ENCODE measurements at regions not wholly inside any gene's neighbourhood (a gene's known extent, or its start where the extent isn't known, plus 50 kb on each side); places are given as distances from the start of the nearest gene placed in this dataset.

DNA sequence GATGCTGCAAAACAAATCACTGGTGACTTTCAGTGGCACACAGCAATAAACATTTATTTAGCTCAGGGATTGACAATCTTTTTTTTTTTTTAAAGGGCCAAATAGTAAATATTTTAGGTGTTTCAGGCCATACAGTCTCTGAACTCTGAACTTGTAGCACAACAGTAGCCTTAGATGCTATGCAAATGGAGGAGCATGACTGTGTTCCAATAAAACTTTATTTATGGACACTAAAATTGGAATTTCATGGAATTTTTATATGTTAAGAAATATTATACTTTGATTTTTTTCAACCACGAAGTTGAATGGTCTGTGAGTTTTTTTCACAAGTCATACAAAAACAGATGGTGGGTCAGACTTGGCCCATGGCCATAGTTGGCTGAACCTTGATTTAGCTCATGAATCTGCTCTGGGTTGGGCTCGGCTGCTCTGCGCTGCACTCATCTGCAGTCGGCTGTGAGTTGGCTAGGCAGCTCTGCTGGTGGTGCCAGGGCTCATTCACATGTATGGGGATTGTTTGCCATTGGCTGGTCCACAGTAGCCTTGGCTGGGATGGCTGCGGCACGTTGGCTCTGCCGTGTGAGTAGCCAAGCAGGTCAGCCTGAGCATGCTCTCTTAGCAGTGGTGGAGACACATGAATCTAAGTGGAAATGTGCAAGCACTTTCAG, 231.7 kb upstream of the PGRMC2 start (continued):
- TF ChIP-seq RCOR1 (IDR thresholded peaks at IDR 0.05; ENCODE audit: insufficient replicate concordance, low read length), result no peak

DNA sequence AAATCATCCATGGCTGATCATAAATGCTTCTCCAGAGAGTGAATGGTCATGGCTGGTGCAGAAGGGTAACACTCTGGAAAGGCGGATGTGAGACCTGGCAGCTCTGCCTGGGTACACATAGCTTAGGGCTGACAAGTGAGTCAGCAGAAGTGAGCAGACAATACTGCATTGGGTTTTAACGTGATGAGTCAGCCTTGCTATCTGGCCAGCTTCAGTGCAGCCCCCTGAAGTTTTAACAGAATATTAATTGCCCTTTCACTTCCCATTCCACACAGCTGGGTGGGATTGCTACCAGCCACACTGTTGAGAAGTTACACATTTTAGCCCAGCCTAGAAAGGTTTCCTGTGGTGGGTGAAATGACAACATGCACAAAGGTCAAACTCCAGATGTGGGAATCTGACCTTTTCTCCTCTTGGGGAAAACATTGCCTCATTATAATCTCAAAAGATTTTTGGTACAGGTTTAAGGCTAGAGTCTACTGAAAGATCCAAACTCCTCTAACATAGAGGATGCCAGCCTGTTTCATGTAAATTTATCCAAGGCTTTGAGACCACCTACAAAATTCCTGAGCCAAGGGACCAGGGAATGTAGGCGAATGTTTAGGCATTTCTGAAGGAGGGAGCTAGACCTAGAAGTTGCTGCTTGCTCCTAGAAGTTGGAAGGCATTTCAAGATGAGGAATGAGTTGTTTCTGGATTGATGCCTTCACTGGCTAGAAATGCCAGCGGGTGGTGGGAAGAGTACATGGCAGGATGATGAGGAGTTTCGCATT, 230.3 kb upstream of the PGRMC2 start:
- peak overlapping the region; percentile 94 for H3K27ac ChIP-seq (ENCODE audit: insufficient read depth, low read length)
- H3K9me3 ChIP-seq (ENCODE audit: control insufficient read depth, insufficient read depth, low read length), result no peaks in the 10 kb centered on the region
- H3K36me3 ChIP-seq (ENCODE audit: control insufficient read depth, insufficient read depth, low read length), result no peaks in the 10 kb centered on the region
- peak overlapping the region; percentile 92 for H2AK5ac ChIP-seq (ENCODE audit: low read depth, low read length)
- POLR2A ChIA-PET (ENCODE audit: unreplicated experiment), result no interaction called here
- dilution Hi-C loops (cut with HindIII; ENCODE audit: low sequenced_read_pairs, unreplicated experiment), result no loop called here
- intact Hi-C loops (cut with micrococcal nuclease), result loop anchor here (2.0 to 5.0 kb wide), 3 partner anchors 35 to 54 kb away; no protein-coding TSS in a partner anchor
- WGBS, 2 experiments (ENCODE audit: extremely low coverage in 2 of 2, insufficient read length in 1 of 2), result 10% methylated on average over 2 of the region's 5 CpGs; no CpG with 5 or more reads in 1 of the 2 experiments
- H2AK9ac ChIP-seq (replicated peaks; ENCODE audit: low read depth, low read length, poor library complexity), result peak overlapping the region; percentile 29
- peak overlapping the region; percentile 57 for H2AFZ ChIP-seq (replicated peaks; ENCODE audit: low read length, poor library complexity)
- H3K4me3 ChIP-seq (ENCODE audit: insufficient read depth, low read depth, low read length), result no peak overlapping the region
- H2BK5ac ChIP-seq (ENCODE audit: low read depth, low read length, poor library complexity, severe bottlenecking), result peak overlapping the region; percentile 96
- in situ Hi-C loops (cut with MboI; ENCODE audit: low sequenced_read_pairs), result no loop called here
- peak overlapping the region; percentile 87 for H4K5ac ChIP-seq (ENCODE audit: low read depth, low read length)
- peak overlapping the region; percentile 43 for H3K9ac ChIP-seq (ENCODE audit: low read depth, low read length)
- H2BK20ac ChIP-seq (ENCODE audit: low read depth, low read length), result peak overlapping the region; percentile 99
- H4K91ac ChIP-seq (ENCODE audit: insufficient read depth, low read depth, low read length), result peak overlapping the region; percentile 98
- CTCF ChIA-PET, result interaction anchor here (1.0 to 1.7 kb wide), 3 partner anchors 35 to 132 kb away, joined by 3 to 4 read pairs (median 3); no protein-coding TSS in a partner anchor
- no peaks in the 10 kb centered on the region for H3K27me3 ChIP-seq (ENCODE audit: control insufficient read depth, insufficient read depth, low read length)
- peak; percentile 98 for DNase-seq
- peak overlapping the region; percentile 96 for H3K18ac ChIP-seq (ENCODE audit: low read depth, low read length)
- H4K20me1 ChIP-seq (ENCODE audit: insufficient read depth, low read length), result no peaks in the 10 kb centered on the region
- H3K4me1 ChIP-seq (ENCODE audit: control insufficient read depth, insufficient read depth, low read length), result peaks cover 26% of the 10 kb centered on the region
- no TSS peak for BruUV-seq (replicated peaks)
- ATAC-seq (ENCODE audit: low read depth), result peak; percentile 89
- peak overlapping the region; percentile 98 for H2BK15ac ChIP-seq (ENCODE audit: low read depth, low read length)
- H3K9me1 ChIP-seq (ENCODE audit: insufficient read depth, low read length), result peaks cover 22% of the 10 kb centered on the region
- H3K14ac ChIP-seq (replicated peaks; ENCODE audit: low read depth, low read length), result peak overlapping the region; percentile 91
- peak overlapping the region; percentile 94; the same call in 1 of the 2 replicates for H3K56ac ChIP-seq (ENCODE audit: extremely low read depth, insufficient read depth, low read length)
- H3K4me2 ChIP-seq (ENCODE audit: low read depth, low read length), result peak overlapping the region; percentile 27
- H4K8ac ChIP-seq (ENCODE audit: low read depth in 2 of 2, low read length in 2 of 2), result peak overlapping the region; percentile 93 to 96
- H2BK120ac ChIP-seq (ENCODE audit: low read depth, low read length), result peak overlapping the region; percentile 99
- peak overlapping the region; percentile 95 for H3K4ac ChIP-seq (ENCODE audit: low read depth, low read length)
- H3K79me1 ChIP-seq (ENCODE audit: low read depth in 1 of 2, low read length in 2 of 2), result no peaks in the 10 kb centered on the region
- peak overlapping the region; percentile 91 for H3K23ac ChIP-seq (ENCODE audit: low read depth, low read length)
- TF ChIP-seq MAFK (IDR thresholded peaks at IDR 0.05; ENCODE audit: low read depth, low read length), result peak; percentile 83
- TF ChIP-seq POLR2A (IDR thresholded peaks at IDR 0.05; ENCODE audit: low read depth, low read length), result peak; percentile 28; the same call in 1 of the 2 replicates
- peak; percentile 54; the same call in 1 of the 2 replicates for TF ChIP-seq MAZ (IDR thresholded peaks at IDR 0.05; ENCODE audit: borderline replicate concordance, low read depth, low read length)
- TF ChIP-seq FOS (IDR thresholded peaks at IDR 0.05; ENCODE audit: low read depth, low read length), result peak; percentile 97
- TF ChIP-seq CHD1 (IDR thresholded peaks at IDR 0.05; ENCODE audit: low read depth, low read length), result no peak
- TF ChIP-seq, protein P1, sequence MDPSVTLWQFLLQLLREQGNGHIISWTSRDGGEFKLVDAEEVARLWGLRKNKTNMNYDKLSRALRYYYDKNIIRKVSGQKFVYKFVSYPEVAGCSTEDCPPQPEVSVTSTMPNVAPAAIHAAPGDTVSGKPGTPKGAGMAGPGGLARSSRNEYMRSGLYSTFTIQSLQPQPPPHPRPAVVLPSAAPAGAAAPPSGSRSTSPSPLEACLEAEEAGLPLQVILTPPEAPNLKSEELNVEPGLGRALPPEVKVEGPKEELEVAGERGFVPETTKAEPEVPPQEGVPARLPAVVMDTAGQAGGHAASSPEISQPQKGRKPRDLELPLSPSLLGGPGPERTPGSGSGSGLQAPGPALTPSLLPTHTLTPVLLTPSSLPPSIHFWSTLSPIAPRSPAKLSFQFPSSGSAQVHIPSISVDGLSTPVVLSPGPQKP (IDR thresholded peaks at IDR 0.05; ENCODE audit: borderline replicate concordance, low read depth, low read length), result no peak
- no peak for TF ChIP-seq RFX5 (IDR thresholded peaks at IDR 0.05; ENCODE audit: low read depth, low read length)
- no peak for TF ChIP-seq RCOR1 (IDR thresholded peaks at IDR 0.05; ENCODE audit: insufficient replicate concordance, low read length)
- TF ChIP-seq NFE2L2 (IDR thresholded peaks at IDR 0.05; ENCODE audit: low read depth, low read length), result peak; percentile 94
- TF ChIP-seq, protein P2, sequence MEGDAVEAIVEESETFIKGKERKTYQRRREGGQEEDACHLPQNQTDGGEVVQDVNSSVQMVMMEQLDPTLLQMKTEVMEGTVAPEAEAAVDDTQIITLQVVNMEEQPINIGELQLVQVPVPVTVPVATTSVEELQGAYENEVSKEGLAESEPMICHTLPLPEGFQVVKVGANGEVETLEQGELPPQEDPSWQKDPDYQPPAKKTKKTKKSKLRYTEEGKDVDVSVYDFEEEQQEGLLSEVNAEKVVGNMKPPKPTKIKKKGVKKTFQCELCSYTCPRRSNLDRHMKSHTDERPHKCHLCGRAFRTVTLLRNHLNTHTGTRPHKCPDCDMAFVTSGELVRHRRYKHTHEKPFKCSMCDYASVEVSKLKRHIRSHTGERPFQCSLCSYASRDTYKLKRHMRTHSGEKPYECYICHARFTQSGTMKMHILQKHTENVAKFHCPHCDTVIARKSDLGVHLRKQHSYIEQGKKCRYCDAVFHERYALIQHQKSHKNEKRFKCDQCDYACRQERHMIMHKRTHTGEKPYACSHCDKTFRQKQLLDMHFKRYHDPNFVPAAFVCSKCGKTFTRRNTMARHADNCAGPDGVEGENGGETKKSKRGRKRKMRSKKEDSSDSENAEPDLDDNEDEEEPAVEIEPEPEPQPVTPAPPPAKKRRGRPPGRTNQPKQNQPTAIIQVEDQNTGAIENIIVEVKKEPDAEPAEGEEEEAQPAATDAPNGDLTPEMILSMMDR (conservative IDR thresholded peaks at IDR 0.05; ENCODE audit: low read depth, low read length), result no peak
- peak; percentile 43; the same call in 1 of the 2 replicates for TF ChIP-seq BHLHE40 (IDR thresholded peaks at IDR 0.05; ENCODE audit: low read depth, low read length)

Data from IMR-90 (cell line).